ENCODE measurements at regions not wholly inside any gene's neighbourhood (a gene's known extent, or its start where the extent isn't known, plus 50 kb on each side); places are given as distances from the start of the nearest gene placed in this dataset.
"Not testable (repeated sequence)": the region's sequence is repeated elsewhere in the genome, so short reads cannot be mapped to it uniquely, and the experiment has no call there.

DNA sequence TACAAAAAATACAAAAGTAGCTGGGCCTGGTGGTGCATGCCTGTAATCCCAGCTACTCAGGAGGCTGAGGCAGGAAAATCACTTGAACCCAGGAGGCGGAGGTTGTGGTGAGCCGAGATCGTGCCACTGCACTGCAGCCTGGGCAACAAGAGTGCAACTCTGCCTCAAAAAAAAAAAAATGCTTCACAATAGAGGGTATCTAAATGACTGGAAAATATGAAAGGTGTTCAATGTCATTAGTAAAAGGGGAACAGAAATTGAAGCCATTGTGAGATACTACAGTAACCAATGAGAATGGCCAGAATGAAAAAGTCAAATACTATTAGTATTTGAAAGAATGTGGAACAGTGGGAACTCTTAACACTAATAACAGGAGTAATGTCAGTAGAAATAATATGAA lies 96.1 kb upstream of the FAM241A start:
- not testable (repeated sequence) for TF ChIP-seq CTCF (IDR thresholded peaks at IDR 0.05 in 4 of 5, conservative IDR thresholded peaks at IDR 0.05 in 1 of 5); POLR2A (IDR thresholded peaks at IDR 0.05)
